ENCODE measurements at regions not wholly inside any gene's neighbourhood (a gene's known extent, or its start where the extent isn't known, plus 50 kb on each side); places are given as distances from the start of the nearest gene placed in this dataset.

- no TSS peak for BruUV-seq (replicated peaks)
Measured at GRCh38 chr6:155678361-155678760, 222.7 kb upstream of the NOX3 start.

GRCh38 chr6:155676346-155676745 lies 220.7 kb upstream of the NOX3 start:
- no peak overlapping the region for H3K27ac ChIP-seq (ENCODE audit: low read depth, low read length)
- H3K9ac ChIP-seq (ENCODE audit: low read length): no peak overlapping the region
- no peak overlapping the region for H2AFZ ChIP-seq (ENCODE audit: low read depth, low read length, poor library complexity, severe bottlenecking)
- POLR2A ChIA-PET: no interaction called here
- RAD21 ChIA-PET (ENCODE audit: low non-redundant PET in 1 of 2, low total read pairs in 2 of 2, uncharacterized antibody in 2 of 2, unreplicated experiment in 2 of 2): no interaction called here
- no peaks in the 10 kb centered on the region for H3K9me2 ChIP-seq (ENCODE audit: insufficient read depth)
- H3K79me2 ChIP-seq (ENCODE audit: insufficient read depth, low read length): no peaks in the 10 kb centered on the region
- DNase-seq (ENCODE audit: low read depth, low spot score) (no peak), ATAC-seq (no peak)
- no peak overlapping the region for H3K4me3 ChIP-seq (replicated peaks in 1 of 2; ENCODE audit: low read depth in 1 of 2, low read length in 2 of 2)
- intact Hi-C loops (cut with micrococcal nuclease): no loop called here
- no peaks in the 10 kb centered on the region for H4K20me1 ChIP-seq (ENCODE audit: insufficient read depth)
- no peaks in the 10 kb centered on the region for H3K36me3 ChIP-seq (ENCODE audit: control insufficient read depth in 1 of 2, insufficient read depth in 2 of 2, low read length in 2 of 2)
- CTCF ChIA-PET: no interaction called here
- H3K4me1 ChIP-seq (ENCODE audit: control insufficient read depth in 1 of 2, insufficient read depth in 2 of 2, low read length in 2 of 2): no peaks in the 10 kb centered on the region
- no peak overlapping the region for H3K4me2 ChIP-seq (ENCODE audit: low read length)
- no TSS peak for BruUV-seq (replicated peaks)
- H3K9me3 ChIP-seq (ENCODE audit: control insufficient read depth in 1 of 2, insufficient read depth in 1 of 2, low read depth in 1 of 2, low read length in 2 of 2): no peaks in the 10 kb centered on the region
- H3K27me3 ChIP-seq (ENCODE audit: insufficient read depth, low read length): no peaks in the 10 kb centered on the region
- TF ChIP-seq FOSL1 (IDR thresholded peaks at IDR 0.05; ENCODE audit: low read depth) (no peak), REST (IDR thresholded peaks at IDR 0.05; ENCODE audit: low read depth) (no peak), MAX (IDR thresholded peaks at IDR 0.05) (no peak), EZH2phosphoT487 (IDR thresholded peaks at IDR 0.05; ENCODE audit: borderline replicate concordance) (no peak), ATF3 (IDR thresholded peaks at IDR 0.05) (no peak), SIN3A (IDR thresholded peaks at IDR 0.05; ENCODE audit: low read depth) (no peak), POLR2A (IDR thresholded peaks at IDR 0.05; ENCODE audit: borderline replicate concordance, extremely low read depth, insufficient read depth, insufficient read length) (no peak), EZH2 (IDR thresholded peaks at IDR 0.05) (no peak), ZBTB33 (IDR thresholded peaks at IDR 0.05; ENCODE audit: extremely low read depth, insufficient replicate concordance, low read length) (no peak), CEBPB (IDR thresholded peaks at IDR 0.05; ENCODE audit: low read depth) (no peak), EGR1 (IDR thresholded peaks at IDR 0.05; ENCODE audit: low read depth) (no peak), ZNF274 (IDR thresholded peaks at IDR 0.05; ENCODE audit: low read depth, low read length) (no peak), ZFX (IDR thresholded peaks at IDR 0.05) (no peak), YY1 (IDR thresholded peaks at IDR 0.05; ENCODE audit: extremely low read depth, insufficient replicate concordance, low read depth, low read length) (no peak)

More at GRCh38 chr6:155678361-155678760, 222.7 kb upstream of the NOX3 start:
- TF ChIP-seq CEBPB (IDR thresholded peaks at IDR 0.05; ENCODE audit: low read depth): no peak
- no peak for TF ChIP-seq JUND (IDR thresholded peaks at IDR 0.05)
- TF ChIP-seq CBX3 (IDR thresholded peaks at IDR 0.05; ENCODE audit: low read depth): no peak
- Histone ChIP-seq H3K36me3 (ENCODE audit: control insufficient read depth in 1 of 2, insufficient read depth in 2 of 2, low read length in 2 of 2) (no peaks in the 10 kb centered on the region), H3K4me1 (ENCODE audit: control insufficient read depth in 1 of 2, insufficient read depth in 2 of 2, low read length in 2 of 2) (no peaks in the 10 kb centered on the region), H3K9ac (ENCODE audit: low read length) (no peak overlapping the region), H3K79me2 (ENCODE audit: insufficient read depth, low read length) (no peaks in the 10 kb centered on the region), H4K20me1 (ENCODE audit: insufficient read depth) (no peaks in the 10 kb centered on the region), H3K27me3 (ENCODE audit: insufficient read depth, low read length) (no peaks in the 10 kb centered on the region), H3K27ac (ENCODE audit: low read depth, low read length) (no peak overlapping the region), H3K9me2 (ENCODE audit: insufficient read depth) (no peaks in the 10 kb centered on the region), H3K9me3 (ENCODE audit: control insufficient read depth in 1 of 2, insufficient read depth in 1 of 2, low read depth in 1 of 2, low read length in 2 of 2) (no peaks in the 10 kb centered on the region), H3K4me2 (ENCODE audit: low read length) (no peak overlapping the region), H2AFZ (ENCODE audit: low read depth, low read length, poor library complexity, severe bottlenecking) (no peak overlapping the region), H3K4me3 (replicated peaks in 1 of 2; ENCODE audit: low read depth in 1 of 2, low read length in 2 of 2) (no peak overlapping the region)
- ChIA-PET CTCF (no interaction called here), POLR2A (no interaction called here), RAD21 (ENCODE audit: low non-redundant PET in 1 of 2, low total read pairs in 2 of 2, uncharacterized antibody in 2 of 2, unreplicated experiment in 2 of 2) (no interaction called here)
- intact Hi-C loops (cut with micrococcal nuclease): no loop called here
- DNase-seq (ENCODE audit: low read depth, low spot score): no peak
- no peak for ATAC-seq
